ENCODE measurements at regions not wholly inside any gene's neighbourhood (a gene's known extent, or its start where the extent isn't known, plus 50 kb on each side); places are given as distances from the start of the nearest gene placed in this dataset.

- no peak for TF ChIP-seq MAX (IDR thresholded peaks at IDR 0.05; ENCODE audit: low read depth, low read length)
- TF ChIP-seq ZBTB11 (CRISPR knock-in tag; IDR thresholded peaks at IDR 0.05): no peak
These were observed 57.8 kb upstream of the CTBP2 start (continued) for GRCh38 chr10:125217990-125218675.

GRCh38 chr10:125216861-125217260 is 56.5 kb upstream of the CTBP2 start:
- no peak overlapping the region for H3K4me2 ChIP-seq (ENCODE audit: control insufficient read depth, insufficient read depth)
- H3K27me3 ChIP-seq (replicated peaks in 1 of 2; ENCODE audit: control insufficient read depth in 2 of 2, insufficient read depth in 2 of 2, low read length in 1 of 2): no peaks in the 10 kb centered on the region; a peak in 1 of 4 replicates
- SMC1A ChIA-PET (ENCODE audit: uncharacterized antibody, unreplicated experiment): no interaction called here
- H3K4me3 ChIP-seq: no peak overlapping the region
- H3K9ac ChIP-seq (ENCODE audit: control insufficient read depth, insufficient read depth, low read length): no peak overlapping the region
- no peaks in the 10 kb centered on the region; the same call in 1 of the 3 replicates for H3K9me3 ChIP-seq (replicated peaks; ENCODE audit: control insufficient read depth, insufficient read depth, low read length)
- RAD21 ChIA-PET (ENCODE audit: unreplicated experiment): no interaction called here
- in situ Hi-C loops (cut with MboI): no loop called here
- no peaks in the 10 kb centered on the region for H3K36me3 ChIP-seq (ENCODE audit: control insufficient read depth in 2 of 2, insufficient read depth in 2 of 2, low read length in 1 of 2)
- TF ChIP-seq BCLAF1 (IDR thresholded peaks at IDR 0.05) (no peak), SPI1 (IDR thresholded peaks at IDR 0.05; ENCODE audit: borderline replicate concordance, insufficient read depth, low read depth, low read length) (no peak), SREBF2 (IDR thresholded peaks at IDR 0.05; ENCODE audit: low read length) (no peak), ATF2 (IDR thresholded peaks at IDR 0.05; ENCODE audit: low read length) (no peak), CHD1 (IDR thresholded peaks at IDR 0.05; ENCODE audit: low read depth, low read length) (no peak), MYB (IDR thresholded peaks at IDR 0.05; ENCODE audit: borderline replicate concordance, low read depth, low read length) (no peak)
- FAIRE-seq (no peak), DNase-seq (ENCODE audit: low read depth, low spot score) (no peak), ATAC-seq (no peak)
- 47% methylated on average over 5 of the region's 5 CpGs for WGBS (ENCODE audit: insufficient coverage, insufficient replicate concordance, low lambda C conversion rate, missing lambda C conversion rate)
- no peak overlapping the region for H2AFZ ChIP-seq (ENCODE audit: control insufficient read depth, low read depth, low read length)
- POLR2A ChIA-PET: no interaction called here
- H3K27ac ChIP-seq (ENCODE audit: control insufficient read depth, insufficient read depth): no peak overlapping the region
- H4K20me1 ChIP-seq (ENCODE audit: control insufficient read depth, insufficient read depth): no peaks in the 10 kb centered on the region
- BruUV-seq (replicated peaks): no TSS peak
- no peaks in the 10 kb centered on the region for H3K79me2 ChIP-seq (ENCODE audit: control insufficient read depth, insufficient read depth, low read length)
- CTCF ChIA-PET: no interaction called here
- H3K4me1 ChIP-seq (ENCODE audit: control insufficient read depth, insufficient read depth, low read length): no peaks in the 10 kb centered on the region
- intact Hi-C loops (cut with micrococcal nuclease; ENCODE audit: unreplicated experiment): no loop called here
